ENCODE measurements at regions not wholly inside any gene's neighbourhood (a gene's known extent, or its start where the extent isn't known, plus 50 kb on each side); places are given as distances from the start of the nearest gene placed in this dataset.

DNA sequence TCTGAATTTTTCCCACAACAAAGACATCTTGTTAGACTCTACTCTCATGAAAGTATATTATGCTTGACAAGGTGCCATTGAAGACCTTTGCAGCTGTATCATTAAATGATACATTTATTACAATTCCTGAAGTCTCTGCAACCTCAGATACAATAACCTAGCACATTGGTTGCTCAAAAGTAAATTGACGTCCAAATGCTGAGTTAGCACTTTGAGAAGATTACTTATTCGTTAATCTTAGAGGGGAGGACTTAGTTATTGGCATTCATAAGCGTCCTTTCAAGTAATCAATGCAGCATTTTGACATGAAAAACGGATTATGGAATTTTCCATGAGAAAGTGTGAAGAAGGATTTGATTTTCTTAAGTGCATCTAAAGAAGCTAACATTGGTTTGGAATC lies 151.6 kb downstream of the ARSF start (continued):
- no peak for TF ChIP-seq CREB1 (IDR thresholded peaks at IDR 0.05; ENCODE audit: low read depth)

DNA sequence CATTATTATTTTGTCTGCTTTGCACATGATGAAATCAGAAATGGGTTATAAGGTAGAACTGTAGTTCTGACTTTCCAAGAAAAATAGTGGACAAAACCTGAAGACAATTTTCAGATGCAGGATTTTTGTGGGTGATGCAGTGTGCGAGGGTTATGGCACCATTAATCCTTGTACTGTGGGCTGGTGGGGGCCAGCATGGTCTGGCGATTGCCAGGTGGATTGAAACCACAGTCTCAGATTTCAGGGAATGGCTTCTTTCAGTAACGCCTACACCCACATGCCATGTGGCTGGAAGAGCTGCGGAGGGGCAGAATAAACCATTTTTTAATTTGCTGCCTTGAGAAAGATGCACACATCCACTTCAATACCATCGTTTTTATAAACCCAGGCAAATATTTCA lies 150.5 kb downstream of the ARSF start:
- Histone ChIP-seq H3K27ac (ENCODE audit: control insufficient read depth, insufficient read depth) (no peak overlapping the region), H3K9me3 (replicated peaks; ENCODE audit: control insufficient read depth, insufficient read depth, low read length) (no peaks in the 10 kb centered on the region), H3K4me2 (ENCODE audit: control insufficient read depth, insufficient read depth) (no peak overlapping the region), H3K4me1 (ENCODE audit: control insufficient read depth, insufficient read depth, low read length) (no peaks in the 10 kb centered on the region), H3K79me2 (ENCODE audit: control insufficient read depth, insufficient read depth, low read length) (no peaks in the 10 kb centered on the region), H2AFZ (ENCODE audit: control insufficient read depth, low read depth, low read length) (no peak overlapping the region), H3K4me3 (no peak overlapping the region), H3K36me3 (ENCODE audit: control insufficient read depth in 2 of 2, insufficient read depth in 2 of 2, low read length in 1 of 2) (no peaks in the 10 kb centered on the region), H3K27me3 (replicated peaks in 1 of 2; ENCODE audit: control insufficient read depth in 2 of 2, insufficient read depth in 2 of 2, low read length in 1 of 2) (no peaks in the 10 kb centered on the region), H4K20me1 (ENCODE audit: control insufficient read depth, insufficient read depth) (no peaks in the 10 kb centered on the region), H3K9ac (ENCODE audit: control insufficient read depth, insufficient read depth, low read length) (no peak overlapping the region)
- in situ Hi-C loops (cut with MboI) (no loop called here), intact Hi-C loops (cut with micrococcal nuclease; ENCODE audit: unreplicated experiment) (no loop called here)
- FAIRE-seq (no peak), DNase-seq (ENCODE audit: low read depth, low spot score) (no peak), ATAC-seq (no peak)
- no peak for TF ChIP-seq ATF7 (IDR thresholded peaks at IDR 0.05; ENCODE audit: low read depth)
- no peak for TF ChIP-seq FOXM1 (IDR thresholded peaks at IDR 0.05; ENCODE audit: low read depth, low read length)
- TF ChIP-seq, protein P1, sequence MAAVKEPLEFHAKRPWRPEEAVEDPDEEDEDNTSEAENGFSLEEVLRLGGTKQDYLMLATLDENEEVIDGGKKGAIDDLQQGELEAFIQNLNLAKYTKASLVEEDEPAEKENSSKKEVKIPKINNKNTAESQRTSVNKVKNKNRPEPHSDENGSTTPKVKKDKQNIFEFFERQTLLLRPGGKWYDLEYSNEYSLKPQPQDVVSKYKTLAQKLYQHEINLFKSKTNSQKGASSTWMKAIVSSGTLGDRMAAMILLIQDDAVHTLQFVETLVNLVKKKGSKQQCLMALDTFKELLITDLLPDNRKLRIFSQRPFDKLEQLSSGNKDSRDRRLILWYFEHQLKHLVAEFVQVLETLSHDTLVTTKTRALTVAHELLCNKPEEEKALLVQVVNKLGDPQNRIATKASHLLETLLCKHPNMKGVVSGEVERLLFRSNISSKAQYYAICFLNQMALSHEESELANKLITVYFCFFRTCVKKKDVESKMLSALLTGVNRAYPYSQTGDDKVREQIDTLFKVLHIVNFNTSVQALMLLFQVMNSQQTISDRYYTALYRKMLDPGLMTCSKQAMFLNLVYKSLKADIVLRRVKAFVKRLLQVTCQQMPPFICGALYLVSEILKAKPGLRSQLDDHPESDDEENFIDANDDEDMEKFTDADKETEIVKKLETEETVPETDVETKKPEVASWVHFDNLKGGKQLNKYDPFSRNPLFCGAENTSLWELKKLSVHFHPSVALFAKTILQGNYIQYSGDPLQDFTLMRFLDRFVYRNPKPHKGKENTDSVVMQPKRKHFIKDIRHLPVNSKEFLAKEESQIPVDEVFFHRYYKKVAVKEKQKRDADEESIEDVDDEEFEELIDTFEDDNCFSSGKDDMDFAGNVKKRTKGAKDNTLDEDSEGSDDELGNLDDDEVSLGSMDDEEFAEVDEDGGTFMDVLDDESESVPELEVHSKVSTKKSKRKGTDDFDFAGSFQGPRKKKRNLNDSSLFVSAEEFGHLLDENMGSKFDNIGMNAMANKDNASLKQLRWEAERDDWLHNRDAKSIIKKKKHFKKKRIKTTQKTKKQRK (IDR thresholded peaks at IDR 0.05; ENCODE audit: low read depth, low read length) = no peak
- TF ChIP-seq SIX5 (IDR thresholded peaks at IDR 0.05; ENCODE audit: low read depth, low read length, severe bottlenecking) = no peak
- no peak for TF ChIP-seq DPF2 (IDR thresholded peaks at IDR 0.05)
- TF ChIP-seq LARP7 (IDR thresholded peaks at IDR 0.05) = no peak
- TF ChIP-seq, protein P2, sequence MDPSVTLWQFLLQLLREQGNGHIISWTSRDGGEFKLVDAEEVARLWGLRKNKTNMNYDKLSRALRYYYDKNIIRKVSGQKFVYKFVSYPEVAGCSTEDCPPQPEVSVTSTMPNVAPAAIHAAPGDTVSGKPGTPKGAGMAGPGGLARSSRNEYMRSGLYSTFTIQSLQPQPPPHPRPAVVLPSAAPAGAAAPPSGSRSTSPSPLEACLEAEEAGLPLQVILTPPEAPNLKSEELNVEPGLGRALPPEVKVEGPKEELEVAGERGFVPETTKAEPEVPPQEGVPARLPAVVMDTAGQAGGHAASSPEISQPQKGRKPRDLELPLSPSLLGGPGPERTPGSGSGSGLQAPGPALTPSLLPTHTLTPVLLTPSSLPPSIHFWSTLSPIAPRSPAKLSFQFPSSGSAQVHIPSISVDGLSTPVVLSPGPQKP (IDR thresholded peaks at IDR 0.05; ENCODE audit: low read depth, low read length) = no peak
- no peak for TF ChIP-seq TCF7 (IDR thresholded peaks at IDR 0.05; ENCODE audit: borderline replicate concordance)
- CTCF ChIA-PET = no interaction called here
- WGBS (ENCODE audit: insufficient coverage, insufficient replicate concordance, low lambda C conversion rate, missing lambda C conversion rate) = 38% methylated on average over 5 of the region's 5 CpGs
- SMC1A ChIA-PET (ENCODE audit: uncharacterized antibody, unreplicated experiment) = no interaction called here
- POLR2A ChIA-PET = no interaction called here
- RAD21 ChIA-PET (ENCODE audit: unreplicated experiment) = no interaction called here
- no TSS peak for BruUV-seq (replicated peaks)

Measured in GM12878 (cell line).